Liver (tissue), 8 donors: ENCODE measurements at regions not wholly inside any gene's neighbourhood (a gene's known extent, or its start where the extent isn't known, plus 50 kb on each side); places are given as distances from the start of the nearest gene placed in this dataset.

Experiments
- DNase-seq: peaks from one replicate; pipeline ENCODE4 v3.0.0-alpha.2; 2017; ENCODE audit warnings: low spot score
- H3K27ac ChIP-seq, 2 donors: one replicate each; pipeline ENCODE4 v1.7.0; 2013; ENCODE audit warnings: inconsistent platforms in 2 of 2, low read length in 2 of 2, control low read depth in 1 of 2, low read depth in 1 of 2, mild to moderate bottlenecking in 1 of 2
- H3K27me3 ChIP-seq, 4 donors: one replicate each; pipeline versions ENCODE4 v1.6.1 to v1.7.0; 2013; ENCODE audit warnings: low read length in 3 of 4, inconsistent platforms in 1 of 4, mild to moderate bottlenecking in 1 of 4, moderate library complexity in 1 of 4; ENCODE audit not compliant: control insufficient read depth in 4 of 4, insufficient read depth in 4 of 4
- H3K36me3 ChIP-seq, 4 donors: one replicate each; pipeline versions ENCODE4 v1.6.1 to v1.7.0; 2013; ENCODE audit warnings: low read length in 3 of 4, mild to moderate bottlenecking in 3 of 4, low read depth in 1 of 4, moderate library complexity in 1 of 4; ENCODE audit not compliant: control insufficient read depth in 4 of 4, insufficient read depth in 3 of 4
- H3K4me1 ChIP-seq, 4 donors: one replicate each; pipeline versions ENCODE4 v1.6.1 to v1.7.0; 2013; ENCODE audit warnings: low read length in 3 of 4, mild to moderate bottlenecking in 3 of 4, moderate library complexity in 1 of 4; ENCODE audit not compliant: control insufficient read depth in 4 of 4, insufficient read depth in 4 of 4
- H3K4me3 ChIP-seq, 3 donors: one replicate each; pipeline versions ENCODE4 v1.6.1 to v1.7.0; 2013; ENCODE audit warnings: low read length in 3 of 3, control low read depth in 1 of 3, low read depth in 1 of 3, mild to moderate bottlenecking in 1 of 3
- H3K9ac ChIP-seq, 2 donors: one replicate each; pipeline ENCODE4 v1.7.0; 2013; ENCODE audit warnings: low read length in 2 of 2, mild to moderate bottlenecking in 2 of 2, moderate library complexity in 2 of 2, control low read depth in 1 of 2, low read depth in 1 of 2
- H3K9me3 ChIP-seq, 4 donors: one replicate each; pipeline versions ENCODE4 v1.6.1 to v1.7.0; 2013; ENCODE audit warnings: low read length in 3 of 4; ENCODE audit not compliant: control insufficient read depth in 4 of 4
- EGR1 ChIP-seq, 2 donors: IDR thresholded peaks; 2 replicates each; pipeline ENCODE4 v1.6.1; 2016 to 2018; ENCODE audit warnings: antibody characterized with exemption in 2 of 2, low read depth in 2 of 2
- FOXA1 ChIP-seq: IDR thresholded peaks from 2 replicates; pipeline ENCODE4 v1.6.1; 2016; ENCODE audit warnings: antibody characterized with exemption
- FOXA2 ChIP-seq: IDR thresholded peaks from 2 replicates; pipeline ENCODE4 v1.6.1; 2016; ENCODE audit warnings: antibody characterized with exemption
- GABPA ChIP-seq, 2 donors: IDR thresholded peaks in 1 of 2; conservative IDR thresholded peaks in 1 of 2; 2 replicates each; pipeline ENCODE4 v1.6.1; 2016; ENCODE audit warnings: antibody characterized with exemption in 2 of 2, mild to moderate bottlenecking in 1 of 2, moderate library complexity in 1 of 2
- HNF4A ChIP-seq, 2 donors: conservative IDR thresholded peaks; 2 replicates each; pipeline ENCODE4 v1.6.1; 2016; ENCODE audit warnings: antibody characterized with exemption in 2 of 2, mild to moderate bottlenecking in 2 of 2
- JUND ChIP-seq, 2 donors: IDR thresholded peaks; 2 replicates each; pipeline ENCODE4 v1.6.1; 2016; ENCODE audit warnings: antibody characterized with exemption in 2 of 2
- NR2F2 ChIP-seq: IDR thresholded peaks from 2 replicates; pipeline ENCODE4 v1.6.1; 2016; ENCODE audit warnings: antibody characterized with exemption
- RAD21 ChIP-seq, 2 donors: IDR thresholded peaks; 2 replicates each; pipeline ENCODE4 v1.6.1; 2016; ENCODE audit warnings: antibody characterized with exemption in 2 of 2, mild to moderate bottlenecking in 2 of 2
- SP1 ChIP-seq: IDR thresholded peaks from 2 replicates; pipeline ENCODE4 v1.6.1; 2018; ENCODE audit warnings: antibody characterized with exemption, mild to moderate bottlenecking
- TAF1 ChIP-seq: conservative IDR thresholded peaks from 2 replicates; pipeline ENCODE4 v1.6.1; 2016; ENCODE audit warnings: antibody characterized with exemption, mild to moderate bottlenecking
- YY1 ChIP-seq: IDR thresholded peaks from 2 replicates; pipeline ENCODE4 v1.6.1; 2016; ENCODE audit warnings: antibody characterized with exemption, mild to moderate bottlenecking
- WGBS: extraction: QIAGEN DNeasy Blood & Tissue Kit; methylation state at CpG from one replicate; pipeline ENCODE4 v1.1.7; 2013; 5-methylcytosine and 5-hydroxymethylcytosine counted together
- TF ChIP-seq, protein P1 (sequence below): IDR thresholded peaks from 2 replicates; pipeline ENCODE4 v1.6.1; 2016; ENCODE audit warnings: antibody characterized with exemption
- TF ChIP-seq, protein P2 (sequence below): fragments of 150-350 bp; IDR thresholded peaks from 2 replicates; pipeline ENCODE4 v1.5.1; 2017; ENCODE audit warnings: improper control_type of control experiment, low read depth, low read length; ENCODE audit not compliant: missing input control
- TF ChIP-seq, protein P3 (sequence below): IDR thresholded peaks from 2 replicates; pipeline ENCODE4 v1.6.1; 2016; ENCODE audit warnings: antibody characterized with exemption, mild to moderate bottlenecking
- donor health status: healthy.
- donor health status: healthy.
- donor health status: healthy.
- donor health status: healthy.
- donor health status: healthy.

DNA sequence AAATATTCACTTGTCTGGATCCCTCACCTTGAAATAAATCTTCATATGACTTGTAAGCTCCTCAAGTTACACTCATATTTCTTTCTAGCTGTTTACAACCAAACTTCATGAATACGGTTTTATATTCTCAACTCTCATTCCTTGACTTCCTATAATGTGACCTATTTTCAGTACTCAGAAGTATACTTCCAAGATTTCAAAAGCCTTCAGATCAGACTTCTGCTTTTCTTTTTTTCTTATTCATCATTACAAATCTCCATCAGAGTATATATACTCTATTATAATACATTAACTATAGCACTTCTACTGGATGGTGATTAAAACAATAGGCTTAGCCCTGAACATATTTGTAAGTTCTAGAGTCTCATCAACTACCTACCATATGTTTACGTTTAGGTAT, 123.6 kb upstream of the ALCAM start:
- no peak overlapping the region for H3K4me3 ChIP-seq
- no peak overlapping the region for H3K9ac ChIP-seq
- H3K27me3 ChIP-seq: no peaks in the 10 kb centered on the region
- no peak for DNase-seq
- H3K36me3 ChIP-seq: no peaks in the 10 kb centered on the region
- no peaks in the 10 kb centered on the region for H3K9me3 ChIP-seq
- no peak overlapping the region for H3K27ac ChIP-seq
- WGBS: 89% methylated on average over 2 of the region's 2 CpGs
- no peaks in the 10 kb centered on the region for H3K4me1 ChIP-seq
- TF ChIP-seq HNF4A (conservative IDR thresholded peaks at IDR 0.05) (no peak), FOXA1 (no peak), RAD21 (IDR thresholded peaks at IDR 0.05) (no peak), FOXA2 (no peak)

DNA sequence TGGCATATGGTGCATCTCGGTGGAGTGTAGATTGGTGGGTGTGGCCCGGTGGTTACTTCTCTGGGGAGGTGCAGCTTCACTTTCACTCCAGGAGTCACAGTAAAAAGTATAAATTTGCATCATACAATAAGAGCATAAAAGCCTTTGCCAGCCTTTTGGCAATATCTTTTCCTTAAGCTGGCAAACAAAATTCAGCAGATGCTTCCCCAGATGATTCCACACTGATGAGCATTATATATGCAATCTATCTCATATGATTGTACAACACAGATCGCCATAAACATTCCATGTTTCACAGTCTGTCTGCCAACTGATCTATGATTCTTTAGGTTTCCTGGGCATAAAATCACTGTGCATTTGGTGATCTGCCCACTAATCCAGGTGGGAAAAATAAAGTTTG, 120.2 kb upstream of the ALCAM start:
- no peak for TF ChIP-seq TAF1
- TF ChIP-seq NR2F2: no peak
- TF ChIP-seq, protein P1, sequence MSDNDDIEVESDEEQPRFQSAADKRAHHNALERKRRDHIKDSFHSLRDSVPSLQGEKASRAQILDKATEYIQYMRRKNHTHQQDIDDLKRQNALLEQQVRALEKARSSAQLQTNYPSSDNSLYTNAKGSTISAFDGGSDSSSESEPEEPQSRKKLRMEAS: no peak
- TF ChIP-seq YY1: no peak
- Histone ChIP-seq H3K4me1 (no peaks in the 10 kb centered on the region), H3K27ac (no peak overlapping the region), H3K36me3 (no peaks in the 10 kb centered on the region), H3K27me3 (no peaks in the 10 kb centered on the region), H3K9me3 (no peaks in the 10 kb centered on the region), H3K9ac (no peak overlapping the region), H3K4me3 (no peak overlapping the region)
- DNase-seq: no peak
- 94% methylated on average over 3 of the region's 3 CpGs for WGBS

DNA sequence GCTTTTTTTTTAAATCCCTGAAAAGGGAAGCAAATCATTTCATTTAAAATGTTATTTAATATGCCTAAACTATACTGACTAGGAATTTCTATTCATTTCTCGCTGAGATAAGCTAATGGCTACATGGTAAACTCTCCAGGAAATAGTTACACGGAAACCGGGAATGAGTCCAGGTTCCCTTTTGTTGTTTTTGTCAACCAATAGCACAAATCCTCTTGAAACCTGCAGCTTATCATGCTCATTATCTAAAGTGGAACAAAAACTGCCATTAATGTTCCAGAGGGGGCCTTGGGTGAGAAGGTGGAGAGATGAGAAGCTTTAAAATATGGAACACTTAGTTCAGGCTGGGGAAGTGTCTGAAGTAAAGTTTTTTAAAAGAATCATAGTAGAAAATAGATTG, 113.5 kb upstream of the ALCAM start:
- no peaks in the 10 kb centered on the region for H3K27me3 ChIP-seq
- no peak for DNase-seq
- no peak overlapping the region for H3K9ac ChIP-seq
- H3K27ac ChIP-seq: no peak overlapping the region
- H3K9me3 ChIP-seq: no peaks in the 10 kb centered on the region
- TF ChIP-seq GABPA (IDR thresholded peaks at IDR 0.05 in 1 of 2, conservative IDR thresholded peaks at IDR 0.05 in 1 of 2) (no peak), EGR1 (IDR thresholded peaks at IDR 0.05; ENCODE audit: low read depth in 2 of 2) (no peak), FOXA2 (no peak), RAD21 (IDR thresholded peaks at IDR 0.05) (no peak), JUND (IDR thresholded peaks at IDR 0.05) (no peak), SP1 (no peak), NR2F2 (no peak)
- TF ChIP-seq, protein P1: no peak
- TF ChIP-seq, protein P2, sequence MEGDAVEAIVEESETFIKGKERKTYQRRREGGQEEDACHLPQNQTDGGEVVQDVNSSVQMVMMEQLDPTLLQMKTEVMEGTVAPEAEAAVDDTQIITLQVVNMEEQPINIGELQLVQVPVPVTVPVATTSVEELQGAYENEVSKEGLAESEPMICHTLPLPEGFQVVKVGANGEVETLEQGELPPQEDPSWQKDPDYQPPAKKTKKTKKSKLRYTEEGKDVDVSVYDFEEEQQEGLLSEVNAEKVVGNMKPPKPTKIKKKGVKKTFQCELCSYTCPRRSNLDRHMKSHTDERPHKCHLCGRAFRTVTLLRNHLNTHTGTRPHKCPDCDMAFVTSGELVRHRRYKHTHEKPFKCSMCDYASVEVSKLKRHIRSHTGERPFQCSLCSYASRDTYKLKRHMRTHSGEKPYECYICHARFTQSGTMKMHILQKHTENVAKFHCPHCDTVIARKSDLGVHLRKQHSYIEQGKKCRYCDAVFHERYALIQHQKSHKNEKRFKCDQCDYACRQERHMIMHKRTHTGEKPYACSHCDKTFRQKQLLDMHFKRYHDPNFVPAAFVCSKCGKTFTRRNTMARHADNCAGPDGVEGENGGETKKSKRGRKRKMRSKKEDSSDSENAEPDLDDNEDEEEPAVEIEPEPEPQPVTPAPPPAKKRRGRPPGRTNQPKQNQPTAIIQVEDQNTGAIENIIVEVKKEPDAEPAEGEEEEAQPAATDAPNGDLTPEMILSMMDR: no peak
- TF ChIP-seq, protein P3, sequence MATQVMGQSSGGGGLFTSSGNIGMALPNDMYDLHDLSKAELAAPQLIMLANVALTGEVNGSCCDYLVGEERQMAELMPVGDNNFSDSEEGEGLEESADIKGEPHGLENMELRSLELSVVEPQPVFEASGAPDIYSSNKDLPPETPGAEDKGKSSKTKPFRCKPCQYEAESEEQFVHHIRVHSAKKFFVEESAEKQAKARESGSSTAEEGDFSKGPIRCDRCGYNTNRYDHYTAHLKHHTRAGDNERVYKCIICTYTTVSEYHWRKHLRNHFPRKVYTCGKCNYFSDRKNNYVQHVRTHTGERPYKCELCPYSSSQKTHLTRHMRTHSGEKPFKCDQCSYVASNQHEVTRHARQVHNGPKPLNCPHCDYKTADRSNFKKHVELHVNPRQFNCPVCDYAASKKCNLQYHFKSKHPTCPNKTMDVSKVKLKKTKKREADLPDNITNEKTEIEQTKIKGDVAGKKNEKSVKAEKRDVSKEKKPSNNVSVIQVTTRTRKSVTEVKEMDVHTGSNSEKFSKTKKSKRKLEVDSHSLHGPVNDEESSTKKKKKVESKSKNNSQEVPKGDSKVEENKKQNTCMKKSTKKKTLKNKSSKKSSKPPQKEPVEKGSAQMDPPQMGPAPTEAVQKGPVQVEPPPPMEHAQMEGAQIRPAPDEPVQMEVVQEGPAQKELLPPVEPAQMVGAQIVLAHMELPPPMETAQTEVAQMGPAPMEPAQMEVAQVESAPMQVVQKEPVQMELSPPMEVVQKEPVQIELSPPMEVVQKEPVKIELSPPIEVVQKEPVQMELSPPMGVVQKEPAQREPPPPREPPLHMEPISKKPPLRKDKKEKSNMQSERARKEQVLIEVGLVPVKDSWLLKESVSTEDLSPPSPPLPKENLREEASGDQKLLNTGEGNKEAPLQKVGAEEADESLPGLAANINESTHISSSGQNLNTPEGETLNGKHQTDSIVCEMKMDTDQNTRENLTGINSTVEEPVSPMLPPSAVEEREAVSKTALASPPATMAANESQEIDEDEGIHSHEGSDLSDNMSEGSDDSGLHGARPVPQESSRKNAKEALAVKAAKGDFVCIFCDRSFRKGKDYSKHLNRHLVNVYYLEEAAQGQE: no peak
- no peaks in the 10 kb centered on the region for H3K36me3 ChIP-seq
- 65% methylated on average over 3 of the region's 3 CpGs for WGBS
- no peaks in the 10 kb centered on the region for H3K4me1 ChIP-seq
- no peak overlapping the region for H3K4me3 ChIP-seq
